GM21737 (cell line): ENCODE measurements at regions not wholly inside any gene's neighbourhood (a gene's known extent, or its start where the extent isn't known, plus 50 kb on each side); places are given as distances from the start of the nearest gene placed in this dataset.

Experiments used
- ATAC-seq: cut with Tn5 transposase; IDR thresholded peaks from one replicate; pipeline ENCODE4 v1.9.1; 2021; ENCODE audit warnings: mild to moderate bottlenecking, moderate library complexity; ENCODE audit not compliant: unreplicated experiment

GRCh38 chr7:41756650-41757182, 53.8 kb upstream of the INHBA start:
- ATAC-seq = no peak

- no peak for ATAC-seq
Measured at GRCh38 chr7:41755096-41755495, 52.2 kb upstream of the INHBA start.

- ATAC-seq = no peak
Measured at GRCh38 chr7:41754046-41754445, 51.2 kb upstream of the INHBA start.
